H9 (cell line): ENCODE measurements at regions not wholly inside any gene's neighbourhood (a gene's known extent, or its start where the extent isn't known, plus 50 kb on each side); places are given as distances from the start of the nearest gene placed in this dataset.

Experiments
- DNase-seq: peaks from one replicate; pipeline ENCODE4 v3.0.0-alpha.2; 2017
- H2AFZ ChIP-seq: one replicate; pipeline ENCODE4 v1.6.1; 2013; ENCODE audit warnings: mild to moderate bottlenecking, low read length, control low read depth, moderate library complexity
- H2AK5ac ChIP-seq: 2 replicates; pipeline ENCODE4 v1.6.1; 2013; ENCODE audit warnings: low read length, control low read depth, mixed read lengths; ENCODE audit not compliant: insufficient read length
- H2BK120ac ChIP-seq: one replicate; pipeline ENCODE4 v1.6.1; 2013; ENCODE audit warnings: low read depth, mild to moderate bottlenecking, low read length, control low read depth, inconsistent platforms; ENCODE audit not compliant: poor library complexity, severe bottlenecking
- H2BK12ac ChIP-seq: 2 replicates; pipeline ENCODE4 v1.6.1; 2013; ENCODE audit warnings: low read length, control low read depth, mixed read lengths, low read depth; ENCODE audit not compliant: insufficient read length
- H2BK15ac ChIP-seq: 2 replicates; pipeline ENCODE4 v1.6.1; 2013; ENCODE audit warnings: low read depth, low read length, control low read depth
- H2BK20ac ChIP-seq: one replicate; pipeline ENCODE4 v1.6.1; 2013; ENCODE audit warnings: low read depth, mild to moderate bottlenecking, low read length, control low read depth, inconsistent platforms; ENCODE audit not compliant: poor library complexity, severe bottlenecking
- H2BK5ac ChIP-seq: 2 replicates; pipeline ENCODE4 v1.6.1; 2013; ENCODE audit warnings: low read length, control low read depth, mixed read lengths; ENCODE audit not compliant: insufficient read length
- H3K14ac ChIP-seq: 2 replicates; pipeline ENCODE4 v1.6.1; 2013; ENCODE audit warnings: low read length, control low read depth; ENCODE audit not compliant: insufficient read depth
- H3K18ac ChIP-seq: 2 replicates; pipeline ENCODE4 v1.6.1; 2013; ENCODE audit warnings: low read depth, mild to moderate bottlenecking, mixed read lengths, low read length, control low read depth; ENCODE audit not compliant: insufficient read length
- H3K23ac ChIP-seq: 2 replicates; pipeline ENCODE4 v1.6.1; 2013; ENCODE audit warnings: low read length, control low read depth, mixed read lengths, low read depth; ENCODE audit not compliant: insufficient read length
- H3K23me2 ChIP-seq: 2 replicates; pipeline ENCODE4 v1.6.1; 2013; ENCODE audit warnings: low read depth, mild to moderate bottlenecking, mixed read lengths, low read length, control low read depth; ENCODE audit not compliant: insufficient read length, poor library complexity, severe bottlenecking
- H3K27ac ChIP-seq: 2 replicates; pipeline ENCODE4 v1.5.1; 2013; ENCODE audit warnings: low read length, control low read depth, mixed read lengths, low read depth; ENCODE audit not compliant: insufficient read length
- H3K27me3 ChIP-seq: 2 replicates; pipeline ENCODE4 v1.6.1; 2013; ENCODE audit warnings: low read length, control low read depth, inconsistent platforms; ENCODE audit not compliant: insufficient read depth
- H3K4ac ChIP-seq: 2 replicates; pipeline ENCODE4 v1.6.1; 2013; ENCODE audit warnings: low read depth, mild to moderate bottlenecking, control low read depth, inconsistent platforms, low read length, moderate library complexity
- H3K4me1 ChIP-seq: 2 replicates; pipeline ENCODE4 v1.6.1; 2013; ENCODE audit warnings: low read length, control low read depth, inconsistent platforms; ENCODE audit not compliant: insufficient read depth
- H3K4me2 ChIP-seq: 2 replicates; pipeline ENCODE4 v1.6.1; 2013; ENCODE audit warnings: low read length, control low read depth, mixed read lengths; ENCODE audit not compliant: insufficient read length, insufficient read depth
- H3K56ac ChIP-seq: 2 replicates; pipeline ENCODE4 v1.6.1; 2013; ENCODE audit warnings: low read depth, mild to moderate bottlenecking, mixed read lengths, low read length, control low read depth; ENCODE audit not compliant: insufficient read length
- H3K79me1 ChIP-seq: 2 replicates; pipeline ENCODE4 v1.6.1; 2013; ENCODE audit warnings: low read depth, mild to moderate bottlenecking, moderate library complexity, low read length, control low read depth, inconsistent platforms; ENCODE audit not compliant: insufficient read depth, poor library complexity, severe bottlenecking
- H3K79me2 ChIP-seq: 2 replicates; pipeline ENCODE4 v1.6.1; 2013; ENCODE audit warnings: low read length, control low read depth, inconsistent platforms; ENCODE audit not compliant: insufficient read depth
- H3K9ac ChIP-seq: 2 replicates; pipeline ENCODE4 v1.6.1; 2013; ENCODE audit warnings: low read length, control low read depth, mixed read lengths; ENCODE audit not compliant: insufficient read length; ENCODE audit errors: extremely low read depth
- H3K9me3 ChIP-seq: one replicate; pipeline ENCODE4 v1.6.1; 2013; ENCODE audit warnings: low read depth, low read length, inconsistent platforms; ENCODE audit not compliant: control insufficient read depth
- H3T11ph ChIP-seq: one replicate; pipeline ENCODE4 v1.6.1; 2013; ENCODE audit warnings: mild to moderate bottlenecking, low read length, control low read depth, inconsistent platforms
- H4K20me1 ChIP-seq: one replicate; pipeline ENCODE4 v1.6.1; 2013; ENCODE audit not compliant: control insufficient read depth, insufficient read length, insufficient read depth
- H4K5ac ChIP-seq: 2 replicates; pipeline ENCODE4 v1.6.1; 2013; ENCODE audit warnings: low read depth, mild to moderate bottlenecking, mixed read lengths, low read length, control low read depth; ENCODE audit not compliant: insufficient read length
- H4K8ac ChIP-seq: replicated peaks from 2 replicates; pipeline ENCODE4 v1.6.1; 2013; ENCODE audit warnings: low read length, control low read depth, mixed read lengths, low read depth; ENCODE audit not compliant: insufficient read length
- H4K91ac ChIP-seq: 2 replicates; pipeline ENCODE4 v1.6.1; 2013; ENCODE audit warnings: low read depth, mild to moderate bottlenecking, moderate library complexity, mixed read lengths, low read length, control low read depth; ENCODE audit not compliant: insufficient read length
- H3K27ac Mint-ChIP-seq, 3 experiments: 2 replicates in 2 of 3; 3 replicates in 1 of 3; pipeline ENCODE4 v1.8.0; 2020 to 2021; ENCODE audit warnings: mixed read lengths in 3 of 3, mild to moderate bottlenecking in 1 of 3, moderate library complexity in 1 of 3
- H3K27me3 Mint-ChIP-seq: 2 replicates; pipeline ENCODE4 v1.8.0; 2021; ENCODE audit warnings: low read depth, mild to moderate bottlenecking, moderate library complexity, mixed read lengths
- H3K36me3 Mint-ChIP-seq, 3 experiments: 2 replicates in 2 of 3; 3 replicates in 1 of 3; pipeline ENCODE4 v1.8.0; 2020 to 2021; ENCODE audit warnings: low read depth in 3 of 3, mixed read lengths in 3 of 3; ENCODE audit not compliant: insufficient read depth in 1 of 3
- H3K4me1 Mint-ChIP-seq, 2 experiments: 2 replicates each; pipeline ENCODE4 v1.8.0; 2020; ENCODE audit warnings: mixed read lengths in 2 of 2
- H3K4me3 Mint-ChIP-seq, 2 experiments: 2 replicates in 1 of 2; 3 replicates in 1 of 2; pipeline ENCODE4 v1.8.0; 2020 to 2021; ENCODE audit warnings: mild to moderate bottlenecking in 2 of 2, mixed read lengths in 2 of 2, moderate library complexity in 1 of 2
- H3K9me3 Mint-ChIP-seq, 2 experiments: 2 replicates in 1 of 2; 3 replicates in 1 of 2; pipeline ENCODE4 v1.8.0; 2020; ENCODE audit warnings: mild to moderate bottlenecking in 2 of 2, mixed read lengths in 2 of 2, moderate library complexity in 1 of 2
- CTCF ChIP-seq: fragments of 200-600 bp; sonication (generic); conservative IDR thresholded peaks from 3 replicates; pipeline ENCODE4 v1.8.0; 2021; ENCODE audit warnings: antibody characterized with exemption, mild to moderate bottlenecking
- WGBS: extraction: QIAGEN DNeasy Blood & Tissue Kit; methylation state at CpG from one replicate; pipeline ENCODE4 v1.1.7; 2013; ENCODE audit warnings: missing lambda C conversion rate, low lambda C conversion rate, mixed read lengths; ENCODE audit not compliant: insufficient read length; ENCODE audit errors: extremely low coverage; 5-methylcytosine and 5-hydroxymethylcytosine counted together

GRCh38 chr20:48409055-48409615, 418.7 kb downstream of the PREX1 start:
- no peak for TF ChIP-seq CTCF
- Mint-ChIP-seq H3K9me3 (peaks cover 3 to 8% of the 10 kb centered on the region in 2 experiments; a peak in 4 of 5 replicates), H3K4me3 (no peak overlapping the region), H3K27ac (no peak overlapping the region), H3K27me3 (peaks cover 9% of the 10 kb centered on the region), H3K36me3 (no peaks in the 10 kb centered on the region), H3K4me1 (peaks cover 20 to 32% of the 10 kb centered on the region in 2 experiments)
- H3K23ac ChIP-seq: no peak overlapping the region
- no peak overlapping the region for H2BK20ac ChIP-seq
- no peak for DNase-seq
- H4K5ac ChIP-seq: no peak overlapping the region
- no peak overlapping the region for H3K9ac ChIP-seq
- no peaks in the 10 kb centered on the region for H3K9me3 ChIP-seq
- no peaks in the 10 kb centered on the region for H3K79me1 ChIP-seq
- no peak overlapping the region for H3K18ac ChIP-seq
- no peak overlapping the region for H2BK120ac ChIP-seq
- H3K4me1 ChIP-seq: peaks cover 4% of the 10 kb centered on the region; the same call in 1 of the 2 replicates
- H3K14ac ChIP-seq: no peak overlapping the region
- WGBS: no CpG with 5 or more reads among the region's 4 CpGs
- no peak overlapping the region for H2BK12ac ChIP-seq
- no peak overlapping the region for H2AFZ ChIP-seq
- no peak overlapping the region for H3K4ac ChIP-seq
- H4K20me1 ChIP-seq: no peaks in the 10 kb centered on the region
- no peak overlapping the region for H3K56ac ChIP-seq
- no peaks in the 10 kb centered on the region for H3K79me2 ChIP-seq
- H3K23me2 ChIP-seq: no peaks in the 10 kb centered on the region
- no peak overlapping the region for H2AK5ac ChIP-seq
- H2BK5ac ChIP-seq: no peak overlapping the region
- H3T11ph ChIP-seq: no peak overlapping the region
- H3K27me3 ChIP-seq: no peaks in the 10 kb centered on the region
- H4K8ac ChIP-seq: no peak overlapping the region
- no peak overlapping the region for H4K91ac ChIP-seq
- no peak overlapping the region for H2BK15ac ChIP-seq
- H3K4me2 ChIP-seq: no peak overlapping the region
- no peak overlapping the region for H3K27ac ChIP-seq
